Thyroid gland (tissue), 4 donors: ENCODE measurements at regions not wholly inside any gene's neighbourhood (a gene's known extent, or its start where the extent isn't known, plus 50 kb on each side); places are given as distances from the start of the nearest gene placed in this dataset.

Experiments used
- CTCF ChIP-seq, 6 experiments: fragments of 200-600 bp in 3 of 6; fragments of 450-650 bp in 3 of 6; sonication (generic) in 3 of 6; IDR thresholded peaks; one replicate each; pipeline ENCODE4 v1.5.1; 2016 to 2019; ENCODE audit warnings: antibody characterized with exemption in 6 of 6, mild to moderate bottlenecking in 2 of 6, inconsistent platforms in 1 of 6, moderate library complexity in 1 of 6
- POLR2A ChIP-seq, 2 donors: fragments of 450-650 bp; IDR thresholded peaks; one replicate each; pipeline ENCODE4 v1.6.1; 2017; ENCODE audit warnings: antibody characterized with exemption in 2 of 2, mild to moderate bottlenecking in 2 of 2, moderate library complexity in 1 of 2

GRCh38 chr6:26312096-26312463 is 52.9 kb upstream of the BTN3A2 start:
- TF ChIP-seq CTCF (IDR thresholded peaks at IDR 0.05): no peak
- TF ChIP-seq POLR2A (IDR thresholded peaks at IDR 0.05): no peak
